ENCODE measurements at regions not wholly inside any gene's neighbourhood (a gene's known extent, or its start where the extent isn't known, plus 50 kb on each side); places are given as distances from the start of the nearest gene placed in this dataset.

DNA sequence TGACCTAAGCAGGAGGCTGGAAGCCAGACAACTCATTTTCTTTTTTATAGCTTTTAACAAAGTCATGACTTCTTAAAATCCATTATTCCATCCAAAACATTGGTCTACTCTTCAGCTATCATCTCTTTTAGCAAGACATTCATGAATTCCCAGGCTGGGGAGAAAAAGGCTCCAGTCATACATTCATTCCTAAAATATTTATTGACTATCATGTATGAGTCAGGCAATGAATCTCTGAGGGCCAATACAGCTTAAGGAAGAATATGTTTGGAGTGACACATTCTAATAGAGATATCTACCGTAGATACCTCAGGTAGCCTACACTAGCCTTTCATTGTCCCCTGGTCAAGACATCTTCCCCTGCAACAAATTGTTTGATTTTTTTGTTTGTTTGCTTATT is 196.4 kb upstream of the NANOGP8 start:
- TF ChIP-seq, protein P1, sequence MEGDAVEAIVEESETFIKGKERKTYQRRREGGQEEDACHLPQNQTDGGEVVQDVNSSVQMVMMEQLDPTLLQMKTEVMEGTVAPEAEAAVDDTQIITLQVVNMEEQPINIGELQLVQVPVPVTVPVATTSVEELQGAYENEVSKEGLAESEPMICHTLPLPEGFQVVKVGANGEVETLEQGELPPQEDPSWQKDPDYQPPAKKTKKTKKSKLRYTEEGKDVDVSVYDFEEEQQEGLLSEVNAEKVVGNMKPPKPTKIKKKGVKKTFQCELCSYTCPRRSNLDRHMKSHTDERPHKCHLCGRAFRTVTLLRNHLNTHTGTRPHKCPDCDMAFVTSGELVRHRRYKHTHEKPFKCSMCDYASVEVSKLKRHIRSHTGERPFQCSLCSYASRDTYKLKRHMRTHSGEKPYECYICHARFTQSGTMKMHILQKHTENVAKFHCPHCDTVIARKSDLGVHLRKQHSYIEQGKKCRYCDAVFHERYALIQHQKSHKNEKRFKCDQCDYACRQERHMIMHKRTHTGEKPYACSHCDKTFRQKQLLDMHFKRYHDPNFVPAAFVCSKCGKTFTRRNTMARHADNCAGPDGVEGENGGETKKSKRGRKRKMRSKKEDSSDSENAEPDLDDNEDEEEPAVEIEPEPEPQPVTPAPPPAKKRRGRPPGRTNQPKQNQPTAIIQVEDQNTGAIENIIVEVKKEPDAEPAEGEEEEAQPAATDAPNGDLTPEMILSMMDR (IDR thresholded peaks at IDR 0.05) = no peak
- TF ChIP-seq POLR2A (IDR thresholded peaks at IDR 0.05) = no peak
- TF ChIP-seq POLR2AphosphoS5 (IDR thresholded peaks at IDR 0.05) = no peak

Data from prostate gland (tissue), 2 donors.